Mesenchymal stem cell (in vitro differentiated cells and primary cell): ENCODE measurements at regions not wholly inside any gene's neighbourhood (a gene's known extent, or its start where the extent isn't known, plus 50 kb on each side); places are given as distances from the start of the nearest gene placed in this dataset.

ENCODE experiments used
- DNase-seq: peaks from one replicate; pipeline ENCODE4 v3.0.0-alpha.2; 2013
- H2AFZ ChIP-seq: one replicate; pipeline ENCODE4 v1.6.1; 2013; ENCODE audit warnings: low read depth, mild to moderate bottlenecking, control low read depth, inconsistent platforms, low read length, moderate library complexity
- H2AK5ac ChIP-seq: 2 replicates; pipeline ENCODE4 v1.6.1; 2013; ENCODE audit warnings: low read length, moderate library complexity, mild to moderate bottlenecking, inconsistent platforms; ENCODE audit not compliant: severe bottlenecking
- H2BK120ac ChIP-seq: one replicate; pipeline ENCODE4 v1.6.1; 2013; ENCODE audit warnings: low read depth, mild to moderate bottlenecking, inconsistent platforms, low read length, moderate library complexity
- H2BK12ac ChIP-seq, 2 experiments: one replicate each; pipeline ENCODE4 v1.6.1; 2013; ENCODE audit warnings: inconsistent platforms in 2 of 2, low read length in 2 of 2, mild to moderate bottlenecking in 2 of 2, moderate library complexity in 2 of 2, control low read depth in 1 of 2
- H2BK15ac ChIP-seq: one replicate; pipeline ENCODE4 v1.6.1; 2013; ENCODE audit warnings: mild to moderate bottlenecking, low read depth, inconsistent platforms; ENCODE audit not compliant: poor library complexity, severe bottlenecking
- H2BK5ac ChIP-seq: 2 replicates; pipeline ENCODE4 v1.6.1; 2013; ENCODE audit warnings: low read depth, mild to moderate bottlenecking, low read length, control low read depth, inconsistent platforms; ENCODE audit not compliant: poor library complexity, severe bottlenecking
- H3K14ac ChIP-seq, 2 experiments: one replicate each; pipeline ENCODE4 v1.6.1; 2013; ENCODE audit warnings: inconsistent platforms in 2 of 2, low read length in 2 of 2, control low read depth in 1 of 2, mild to moderate bottlenecking in 1 of 2, moderate library complexity in 1 of 2
- H3K18ac ChIP-seq, 2 experiments: one replicate each; pipeline ENCODE4 v1.6.1; 2013; ENCODE audit warnings: inconsistent platforms in 2 of 2, low read length in 2 of 2, control low read depth in 1 of 2, low read depth in 1 of 2, mild to moderate bottlenecking in 1 of 2
- H3K23ac ChIP-seq, 2 experiments: one replicate each; pipeline ENCODE4 v1.6.1; 2013; ENCODE audit warnings: inconsistent platforms in 2 of 2, low read length in 2 of 2, mild to moderate bottlenecking in 2 of 2, moderate library complexity in 2 of 2, control low read depth in 1 of 2
- H3K27ac ChIP-seq: 2 replicates; pipeline ENCODE4 v1.5.1; 2013; ENCODE audit warnings: mild to moderate bottlenecking, moderate library complexity, low read length, control low read depth, inconsistent platforms; ENCODE audit not compliant: poor library complexity, severe bottlenecking
- H3K27me3 ChIP-seq, 2 experiments: 2 replicates each; pipeline versions ENCODE4 v1.6.1 to v1.7.0; 2013; ENCODE audit warnings: low read length in 2 of 2, mild to moderate bottlenecking in 2 of 2, moderate library complexity in 2 of 2, control low read depth in 1 of 2, inconsistent platforms in 1 of 2; ENCODE audit not compliant: control insufficient read depth in 1 of 2, insufficient read depth in 1 of 2
- H3K36me3 ChIP-seq, 2 experiments: 2 replicates each; pipeline versions ENCODE4 v1.6.1 to v1.7.0; 2013; ENCODE audit warnings: low read length in 2 of 2, control low read depth in 1 of 2, inconsistent platforms in 1 of 2, low read depth in 1 of 2, mild to moderate bottlenecking in 1 of 2; ENCODE audit not compliant: insufficient read depth in 2 of 2, control insufficient read depth in 1 of 2
- H3K4ac ChIP-seq, 2 experiments: one replicate each; pipeline ENCODE4 v1.6.1; 2013; ENCODE audit warnings: inconsistent platforms in 2 of 2, low read length in 2 of 2, mild to moderate bottlenecking in 2 of 2, moderate library complexity in 2 of 2, control low read depth in 1 of 2, low read depth in 1 of 2
- H3K4me1 ChIP-seq: 2 replicates; pipeline ENCODE4 v1.6.1; 2013; ENCODE audit warnings: low read depth, low read length, control low read depth; ENCODE audit not compliant: control insufficient read depth, insufficient read depth
- H3K4me2 ChIP-seq: 2 replicates; pipeline ENCODE4 v1.6.1; 2013; ENCODE audit warnings: low read length, mild to moderate bottlenecking, inconsistent platforms; ENCODE audit not compliant: poor library complexity, severe bottlenecking
- H3K4me3 ChIP-seq, 2 experiments: 2 replicates each; pipeline versions ENCODE4 v1.5.1 to v1.7.0; 2013; ENCODE audit warnings: low read length in 2 of 2, mild to moderate bottlenecking in 2 of 2, control low read depth in 1 of 2, low read depth in 1 of 2; ENCODE audit not compliant: insufficient read depth in 1 of 2
- H3K79me1 ChIP-seq: replicated peaks from 2 replicates; pipeline ENCODE4 v1.6.1; 2013; ENCODE audit warnings: mild to moderate bottlenecking, control low read depth, low read length, inconsistent platforms; ENCODE audit not compliant: poor library complexity, severe bottlenecking
- H3K9ac ChIP-seq: 2 replicates; pipeline ENCODE4 v1.7.0; 2013; ENCODE audit warnings: mild to moderate bottlenecking, low read length, moderate library complexity
- H3K9me3 ChIP-seq: 2 replicates; pipeline ENCODE4 v1.7.0; 2013; ENCODE audit warnings: mild to moderate bottlenecking, low read length; ENCODE audit not compliant: control insufficient read depth
- H4K8ac ChIP-seq: one replicate; pipeline ENCODE4 v1.6.1; 2013; ENCODE audit warnings: inconsistent platforms, mild to moderate bottlenecking, low read length, moderate library complexity
- H4K91ac ChIP-seq: one replicate; pipeline ENCODE4 v1.6.1; 2013; ENCODE audit warnings: mild to moderate bottlenecking, low read length, inconsistent platforms
- WGBS: methylation state at CpG from one replicate; pipeline ENCODE4 v1.1.7; 2013; ENCODE audit warnings: mixed read lengths; 5-methylcytosine and 5-hydroxymethylcytosine counted together

DNA sequence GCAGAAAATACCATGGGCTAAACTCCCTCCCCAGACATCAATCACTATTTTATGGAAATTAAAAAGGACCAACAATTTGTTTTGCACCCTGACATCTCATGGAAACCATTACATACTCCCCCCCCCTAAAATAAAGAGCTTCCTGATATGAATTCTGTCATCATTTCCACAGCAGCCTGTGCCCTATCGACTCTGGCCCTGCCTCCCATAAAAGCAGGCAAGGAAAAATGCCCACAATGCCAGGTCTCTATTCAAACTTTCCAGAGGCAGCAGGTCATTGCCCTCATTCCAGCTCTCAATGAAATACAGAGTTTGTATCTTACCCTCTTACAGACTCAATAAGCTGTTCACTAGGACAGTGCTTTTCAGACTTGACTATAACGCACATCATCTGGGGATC lies 254.4 kb upstream of the TANK start:
- Histone ChIP-seq H3K36me3 (no peaks in the 10 kb centered on the region), H3K27me3 (no peaks in the 10 kb centered on the region), H3K4me1 (peaks cover 2% of the 10 kb centered on the region), H2AK5ac (no peak overlapping the region), H3K4me2 (no peak overlapping the region), H3K27ac (no peak overlapping the region), H3K4ac (no peak overlapping the region), H2BK5ac (no peak overlapping the region), H3K9ac (no peak overlapping the region), H2AFZ (no peak overlapping the region), H2BK120ac (no peak overlapping the region), H2BK15ac (no peak overlapping the region), H2BK12ac (no peak overlapping the region), H3K14ac (no peak overlapping the region), H4K91ac (no peak overlapping the region), H4K8ac (no peak overlapping the region), H3K18ac (no peak overlapping the region), H3K23ac (no peak overlapping the region), H3K79me1 (no peaks in the 10 kb centered on the region), H3K4me3 (no peak overlapping the region), H3K9me3 (no peaks in the 10 kb centered on the region)
- DNase-seq, result no peak
- WGBS, result 87% methylated on average over 2 of the region's 2 CpGs

DNA sequence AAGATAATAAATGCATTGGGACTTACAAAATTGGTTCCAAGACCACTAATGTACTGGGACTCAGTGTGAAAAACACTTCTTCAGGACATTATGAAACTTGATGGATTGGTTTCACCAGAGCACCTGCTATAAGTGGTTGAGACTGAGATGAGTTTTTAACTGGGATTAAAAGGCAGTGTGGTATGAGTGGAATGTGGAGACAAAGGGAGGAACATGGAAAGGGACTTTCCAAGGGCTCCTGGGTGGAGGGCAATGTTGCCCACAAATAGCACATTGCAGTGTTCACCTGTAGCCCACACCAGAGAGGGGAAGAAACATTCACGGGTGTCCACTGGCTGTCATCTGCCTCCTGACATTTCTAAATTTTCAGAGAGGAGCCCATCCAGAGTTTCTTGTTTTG lies 253.3 kb upstream of the TANK start:
- H2BK5ac ChIP-seq, result no peak overlapping the region
- H3K4me2 ChIP-seq, result no peak overlapping the region
- no peak overlapping the region for H2AK5ac ChIP-seq
- H3K4me1 ChIP-seq, result peaks cover 2% of the 10 kb centered on the region
- no peak overlapping the region for H3K27ac ChIP-seq
- no peak overlapping the region for H4K91ac ChIP-seq
- no peak for DNase-seq
- H3K79me1 ChIP-seq, result no peaks in the 10 kb centered on the region
- no peaks in the 10 kb centered on the region for H3K9me3 ChIP-seq
- no peaks in the 10 kb centered on the region for H3K36me3 ChIP-seq
- no peak overlapping the region for H3K18ac ChIP-seq
- H2BK12ac ChIP-seq, result no peak overlapping the region
- H3K9ac ChIP-seq, result no peak overlapping the region
- no peak overlapping the region for H2BK120ac ChIP-seq
- no peak overlapping the region for H3K23ac ChIP-seq
- H2AFZ ChIP-seq, result no peak overlapping the region
- H3K4ac ChIP-seq, result no peak overlapping the region
- 85% methylated on average over 1 of the region's 1 CpG for WGBS
- H3K27me3 ChIP-seq, result no peaks in the 10 kb centered on the region
- no peak overlapping the region for H2BK15ac ChIP-seq
- no peak overlapping the region for H4K8ac ChIP-seq
- H3K14ac ChIP-seq, result no peak overlapping the region
- no peak overlapping the region for H3K4me3 ChIP-seq

DNA sequence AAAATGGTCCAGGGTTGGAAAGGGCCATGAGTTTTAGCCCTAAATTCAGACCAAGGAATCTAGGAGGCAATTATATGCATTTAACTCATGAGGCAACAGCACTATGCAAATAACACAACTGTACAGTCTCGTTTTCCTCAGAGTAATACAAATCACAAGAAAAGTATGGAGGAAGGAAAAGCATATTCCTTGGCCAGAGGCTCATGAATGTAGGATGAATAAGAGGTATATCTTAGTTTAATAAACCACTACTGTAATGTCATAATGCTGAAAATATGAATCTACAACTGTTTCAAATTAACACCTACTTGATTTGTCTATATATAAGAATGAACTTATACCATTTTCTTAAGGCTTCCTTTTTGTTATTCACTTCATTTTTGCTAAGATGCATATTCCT lies 252.5 kb upstream of the TANK start:
- Histone ChIP-seq H3K27me3 (no peaks in the 10 kb centered on the region), H3K4me2 (no peak overlapping the region), H2BK15ac (no peak overlapping the region), H2AFZ (no peak overlapping the region), H3K4me1 (peaks cover 2% of the 10 kb centered on the region), H2BK12ac (no peak overlapping the region), H2AK5ac (no peak overlapping the region), H3K14ac (no peak overlapping the region), H2BK5ac (no peak overlapping the region), H3K36me3 (no peaks in the 10 kb centered on the region), H3K18ac (no peak overlapping the region), H3K4me3 (no peak overlapping the region), H3K9me3 (no peaks in the 10 kb centered on the region), H3K23ac (no peak overlapping the region), H3K4ac (no peak overlapping the region), H3K9ac (no peak overlapping the region), H4K91ac (no peak overlapping the region), H2BK120ac (no peak overlapping the region), H4K8ac (no peak overlapping the region), H3K79me1 (no peaks in the 10 kb centered on the region), H3K27ac (no peak overlapping the region)
- no CpG with 5 or more reads among the region's 1 CpG for WGBS
- DNase-seq, result no peak

DNA sequence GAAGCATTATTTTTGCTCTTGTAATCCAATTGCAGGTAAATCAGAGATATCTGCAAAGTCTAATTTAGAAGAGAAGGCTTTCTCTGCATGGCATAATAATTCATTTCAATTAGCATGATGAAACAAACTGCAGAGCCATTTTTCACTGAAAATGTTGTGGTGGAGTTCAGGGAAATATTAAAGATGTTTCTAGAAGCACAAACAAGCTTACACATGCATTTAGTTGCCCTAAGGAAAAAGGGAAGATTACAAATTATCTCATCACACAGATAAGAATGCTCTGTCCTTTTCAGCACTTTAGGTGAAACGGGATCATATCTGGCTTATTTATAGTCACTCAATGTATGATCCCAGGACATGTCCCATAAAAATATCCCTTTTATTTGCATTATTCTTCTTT lies 252.1 kb upstream of the TANK start:
- no peak overlapping the region for H2AK5ac ChIP-seq
- 89% methylated on average over 1 of the region's 1 CpG for WGBS

More for the DNA sequence above, 252.1 kb upstream of the TANK start:
- Histone ChIP-seq H3K79me1 (no peaks in the 10 kb centered on the region), H4K91ac (no peak overlapping the region), H3K4me2 (no peak overlapping the region), H3K4me3 (no peak overlapping the region), H3K4me1 (peaks cover 2% of the 10 kb centered on the region), H4K8ac (no peak overlapping the region), H2BK12ac (no peak overlapping the region), H3K23ac (no peak overlapping the region), H3K14ac (no peak overlapping the region), H3K27ac (no peak overlapping the region), H3K18ac (no peak overlapping the region), H2BK15ac (no peak overlapping the region), H2BK120ac (no peak overlapping the region), H3K27me3 (no peaks in the 10 kb centered on the region), H3K9me3 (no peaks in the 10 kb centered on the region), H2AFZ (no peak overlapping the region), H3K36me3 (no peaks in the 10 kb centered on the region), H3K4ac (no peak overlapping the region), H2BK5ac (no peak overlapping the region), H3K9ac (no peak overlapping the region)
- no peak for DNase-seq
